ENCODE measurements at regions not wholly inside any gene's neighbourhood (a gene's known extent, or its start where the extent isn't known, plus 50 kb on each side); places are given as distances from the start of the nearest gene placed in this dataset.

- Histone ChIP-seq H3K27me3 (ENCODE audit: insufficient read depth, low read length) (no peaks in the 10 kb centered on the region), H3K27ac (ENCODE audit: low read depth, low read length) (no peak overlapping the region), H4K20me1 (ENCODE audit: insufficient read depth) (no peaks in the 10 kb centered on the region), H3K9me3 (ENCODE audit: control insufficient read depth in 1 of 2, insufficient read depth in 1 of 2, low read depth in 1 of 2, low read length in 2 of 2) (peaks cover 27 to 36% of the 10 kb centered on the region in 2 experiments; a peak in 3 of 4 replicates), H3K79me2 (ENCODE audit: insufficient read depth, low read length) (no peaks in the 10 kb centered on the region), H2AFZ (ENCODE audit: low read depth, low read length, poor library complexity, severe bottlenecking) (no peak overlapping the region), H3K36me3 (ENCODE audit: control insufficient read depth in 1 of 2, insufficient read depth in 2 of 2, low read length in 2 of 2) (no peaks in the 10 kb centered on the region), H3K4me2 (ENCODE audit: low read length) (no peak overlapping the region), H3K9ac (ENCODE audit: low read length) (no peak overlapping the region), H3K4me1 (ENCODE audit: control insufficient read depth in 1 of 2, insufficient read depth in 2 of 2, low read length in 2 of 2) (no peaks in the 10 kb centered on the region), H3K4me3 (replicated peaks in 1 of 2; ENCODE audit: low read depth in 1 of 2, low read length in 2 of 2) (no peak overlapping the region), H3K9me2 (ENCODE audit: insufficient read depth) (no peaks in the 10 kb centered on the region)
- no peak for TF ChIP-seq SP1 (IDR thresholded peaks at IDR 0.05; ENCODE audit: low read depth)
- TF ChIP-seq ZBTB33 (IDR thresholded peaks at IDR 0.05; ENCODE audit: extremely low read depth, insufficient replicate concordance, low read length), result no peak
- no peak for TF ChIP-seq CBX3 (IDR thresholded peaks at IDR 0.05; ENCODE audit: low read depth)
- DNase-seq (ENCODE audit: low read depth, low spot score), result no peak
- intact Hi-C loops (cut with micrococcal nuclease), result no loop called here
- CTCF ChIA-PET, result no interaction called here
- POLR2A ChIA-PET, result no interaction called here
- BruUV-seq (replicated peaks), result no TSS peak
- RAD21 ChIA-PET (ENCODE audit: low non-redundant PET in 1 of 2, low total read pairs in 2 of 2, uncharacterized antibody in 2 of 2, unreplicated experiment in 2 of 2), result no interaction called here
- ATAC-seq, result no peak
Measured at GRCh38 chr10:108393089-108393488, 1228.6 kb upstream of the SORCS1 start.

DNA sequence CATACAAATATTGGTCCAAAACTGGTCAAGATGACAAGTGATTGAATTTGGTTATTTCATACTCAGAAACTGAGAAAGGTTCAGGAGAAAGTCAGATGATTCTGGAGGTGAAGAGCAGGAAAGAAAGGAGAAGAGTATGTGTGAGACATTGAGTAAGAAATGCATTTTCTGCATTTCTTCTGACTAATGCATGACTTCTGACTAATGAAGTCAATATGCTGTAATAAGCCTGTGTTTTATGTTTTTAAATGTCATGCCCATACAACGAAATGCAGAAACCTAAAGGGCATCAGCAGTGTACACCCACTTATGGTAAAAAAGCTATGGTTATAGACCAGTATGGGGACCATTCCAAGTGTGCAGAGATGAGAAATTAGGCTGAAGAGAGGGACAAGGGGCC is 1227.8 kb upstream of the SORCS1 start:
- Histone ChIP-seq H3K4me1 (ENCODE audit: control insufficient read depth in 1 of 2, insufficient read depth in 2 of 2, low read length in 2 of 2) (no peaks in the 10 kb centered on the region), H3K9ac (ENCODE audit: low read length) (no peak overlapping the region), H2AFZ (ENCODE audit: low read depth, low read length, poor library complexity, severe bottlenecking) (no peak overlapping the region), H3K27ac (ENCODE audit: low read depth, low read length) (no peak overlapping the region), H3K9me2 (ENCODE audit: insufficient read depth) (no peaks in the 10 kb centered on the region), H3K79me2 (ENCODE audit: insufficient read depth, low read length) (no peaks in the 10 kb centered on the region), H4K20me1 (ENCODE audit: insufficient read depth) (no peaks in the 10 kb centered on the region), H3K4me3 (replicated peaks in 1 of 2; ENCODE audit: low read depth in 1 of 2, low read length in 2 of 2) (no peak overlapping the region), H3K36me3 (ENCODE audit: control insufficient read depth in 1 of 2, insufficient read depth in 2 of 2, low read length in 2 of 2) (no peaks in the 10 kb centered on the region), H3K9me3 (ENCODE audit: control insufficient read depth in 1 of 2, insufficient read depth in 1 of 2, low read depth in 1 of 2, low read length in 2 of 2) (peaks cover 25 to 39% of the 10 kb centered on the region in 2 experiments; a peak in 3 of 4 replicates), H3K27me3 (ENCODE audit: insufficient read depth, low read length) (no peaks in the 10 kb centered on the region), H3K4me2 (ENCODE audit: low read length) (no peak overlapping the region)
- RAD21 ChIA-PET (ENCODE audit: low non-redundant PET in 1 of 2, low total read pairs in 2 of 2, uncharacterized antibody in 2 of 2, unreplicated experiment in 2 of 2), result no interaction called here
- intact Hi-C loops (cut with micrococcal nuclease), result no loop called here
- no peak for TF ChIP-seq POLR2AphosphoS5 (IDR thresholded peaks at IDR 0.05; ENCODE audit: low read depth, low read length)
- TF ChIP-seq EGR1 (IDR thresholded peaks at IDR 0.05; ENCODE audit: low read depth), result no peak
- TF ChIP-seq YY1 (IDR thresholded peaks at IDR 0.05; ENCODE audit: extremely low read depth, insufficient replicate concordance, low read depth, low read length), result no peak
- TF ChIP-seq SIN3A (IDR thresholded peaks at IDR 0.05; ENCODE audit: low read depth), result no peak
- no peak for TF ChIP-seq CBX3 (IDR thresholded peaks at IDR 0.05; ENCODE audit: low read depth)
- TF ChIP-seq, protein P1, sequence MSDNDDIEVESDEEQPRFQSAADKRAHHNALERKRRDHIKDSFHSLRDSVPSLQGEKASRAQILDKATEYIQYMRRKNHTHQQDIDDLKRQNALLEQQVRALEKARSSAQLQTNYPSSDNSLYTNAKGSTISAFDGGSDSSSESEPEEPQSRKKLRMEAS (IDR thresholded peaks at IDR 0.05), result no peak
- no peak for TF ChIP-seq REST (IDR thresholded peaks at IDR 0.05; ENCODE audit: low read depth)
- CTCF ChIA-PET, result no interaction called here
- no peak for DNase-seq (ENCODE audit: low read depth, low spot score)
- no TSS peak for BruUV-seq (replicated peaks)
- no peak for ATAC-seq
- POLR2A ChIA-PET, result no interaction called here

Measured in HCT116 (cell line).